PC-3 (cell line): ENCODE measurements at regions not wholly inside any gene's neighbourhood (a gene's known extent, or its start where the extent isn't known, plus 50 kb on each side); places are given as distances from the start of the nearest gene placed in this dataset.

Experiments
- ATAC-seq: fragments of 200-7000 bp; cut with Tn5 transposase; 2 replicates; pipeline ENCODE4 v1.9.1; 2020; ENCODE audit warnings: mild to moderate bottlenecking, moderate library complexity
- BruUV-seq: library from RNA; stranded (reverse); fragments of 400-500 nt; replicated peaks from 2 replicates; lab custom pipeline; 2021; lab: Mats Ljungman, UMichigan
- CTCF ChIA-PET: fragments of 300-600 bp; sonication (Branson Sonifier 250); formaldehyde crosslinking; loops from one replicate; lab custom pipeline; 2022; ENCODE audit warnings: antibody characterized with exemption; lab: Charles Lee
- POLR2A ChIA-PET: fragments of 300-600 bp; sonication (Branson Sonifier 250); formaldehyde crosslinking; loops from one replicate; lab custom pipeline; 2022; ENCODE audit warnings: antibody characterized with exemption; ENCODE audit not compliant: unreplicated experiment; lab: Charles Lee
- DNase-seq: peaks from one replicate; pipeline ENCODE4 v3.0.0-alpha.2; 2015
- H2AFZ ChIP-seq: fragments of 300-600 bp; sonication (generic); 2 replicates; pipeline ENCODE4 v1.6.0; 2016; ENCODE audit warnings: antibody characterized with exemption, low read length
- H3F3A ChIP-seq: fragments of 300-600 bp; sonication (generic); one replicate; pipeline ENCODE4 v1.6.0; 2017; ENCODE audit warnings: antibody characterized with exemption, low read length, control low read depth, mild to moderate bottlenecking; ENCODE audit not compliant: unreplicated experiment
- H3K27ac ChIP-seq: fragments of 300-600 bp; sonication (generic); 2 replicates; pipeline ENCODE4 v1.5.1; 2016; ENCODE audit warnings: mild to moderate bottlenecking, low read length
- H3K27me3 ChIP-seq: fragments of 300-600 bp; sonication (generic); 2 replicates; pipeline ENCODE4 v1.6.1; 2016; ENCODE audit warnings: low read length, mixed read lengths
- H3K36me3 ChIP-seq: fragments of 300-600 bp; sonication (generic); 2 replicates; pipeline ENCODE4 v1.6.1; 2016; ENCODE audit warnings: low read depth, mixed run types, low read length, mixed read lengths
- H3K4me1 ChIP-seq: fragments of 300-600 bp; sonication (generic); 2 replicates; pipeline ENCODE4 v1.5.1; 2016; ENCODE audit warnings: low read length; ENCODE audit not compliant: insufficient read depth
- H3K4me2 ChIP-seq: fragments of 300-600 bp; sonication (generic); 2 replicates; pipeline ENCODE4 v1.6.0; 2016; ENCODE audit warnings: low read length
- H3K4me3 ChIP-seq: fragments of 300-600 bp; sonication (generic); 2 replicates; pipeline ENCODE4 v1.5.1; 2016; ENCODE audit warnings: mild to moderate bottlenecking, low read length, mixed read lengths
- H3K79me2 ChIP-seq: fragments of 300-600 bp; sonication (generic); 2 replicates; pipeline ENCODE4 v1.6.1; 2017; ENCODE audit warnings: low read length, mixed read lengths
- H3K9ac ChIP-seq: fragments of 300-600 bp; sonication (generic); 2 replicates; pipeline ENCODE4 v1.6.0; 2016; ENCODE audit warnings: mild to moderate bottlenecking, low read length
- H3K9me2 ChIP-seq: fragments of 300-600 bp; sonication (generic); replicated peaks from 2 replicates; pipeline ENCODE4 v1.6.1; 2016; ENCODE audit warnings: mixed run types, low read length, mixed read lengths
- H3K9me3 ChIP-seq: fragments of 300-600 bp; sonication (generic); 2 replicates; pipeline ENCODE4 v1.6.1; 2016; ENCODE audit warnings: low read length, mixed read lengths
- H4K20me1 ChIP-seq: fragments of 300-600 bp; sonication (generic); 2 replicates; pipeline ENCODE4 v1.6.1; 2016; ENCODE audit warnings: low read length, mixed read lengths
- CTCF ChIP-seq: fragments of 300-600 bp; sonication (generic); conservative IDR thresholded peaks from 2 replicates; pipeline ENCODE4 v1.5.1; 2017; ENCODE audit warnings: antibody characterized with exemption, low read depth, mild to moderate bottlenecking, low read length
- EZH2 ChIP-seq: fragments of 300-600 bp; sonication (generic); IDR thresholded peaks from one replicate; pipeline ENCODE4 v1.6.1; 2017; ENCODE audit warnings: antibody characterized with exemption, mild to moderate bottlenecking, low read length; ENCODE audit not compliant: unreplicated experiment
- EZH2phosphoT487 ChIP-seq: fragments of 300-600 bp; sonication (generic); IDR thresholded peaks from 2 replicates; pipeline ENCODE4 v1.6.1; 2018; ENCODE audit warnings: mild to moderate bottlenecking, antibody characterized with exemption, low read length, borderline replicate concordance
- intact Hi-C: fragments of 100-400 bp; cut with micrococcal nuclease; formaldehyde crosslinking; loops from 2 replicates; pipeline ENCODE4 v1.9.0; 2023

DNA sequence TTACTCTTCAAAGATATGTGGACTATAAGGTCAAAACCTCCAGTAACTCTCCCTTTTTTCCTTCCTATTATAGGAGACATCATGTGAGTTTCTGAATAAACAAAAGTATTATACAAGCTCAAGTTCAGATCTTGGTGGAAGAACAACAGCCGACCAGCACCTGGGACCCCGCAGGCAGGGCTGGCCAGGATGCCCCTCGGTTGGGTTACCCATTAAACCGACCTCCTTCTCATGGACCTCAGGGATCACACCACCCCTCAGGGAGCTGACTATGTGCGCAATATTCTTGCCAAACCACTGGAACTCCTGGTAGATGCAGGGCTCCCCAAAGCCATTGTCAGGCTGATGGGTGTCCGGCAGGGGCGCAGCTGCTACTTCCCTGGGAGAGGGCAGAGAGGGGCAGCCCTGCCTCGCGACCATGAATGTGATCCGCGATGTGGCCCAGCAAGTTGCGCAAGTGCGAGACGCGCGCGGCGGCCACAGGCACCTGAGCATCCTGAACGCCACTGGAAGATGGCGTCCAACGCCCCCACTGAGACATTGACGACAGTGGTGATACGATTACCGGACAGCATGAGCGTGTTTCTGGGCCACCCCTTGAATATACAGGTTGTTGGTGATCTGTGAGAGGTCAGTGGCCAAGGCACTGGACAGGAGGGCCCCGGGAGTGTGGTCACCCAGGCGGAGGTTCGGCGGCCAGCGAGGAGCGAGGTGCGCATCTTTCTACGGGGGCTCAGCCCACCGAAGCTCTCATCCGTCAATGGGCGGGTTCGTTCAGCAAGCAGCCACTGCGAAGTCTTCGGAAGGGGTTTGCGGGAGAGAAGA is 161.3 kb downstream of the IPMK start:
- DNase-seq (no peak), ATAC-seq (no peak)
- H3K9me2 ChIP-seq = no peaks in the 10 kb centered on the region
- H3K27me3 ChIP-seq = 0 out of 2 replicates have a peak, but pooled peaks cover 6% of the 10 kb centered on the region
- CTCF ChIA-PET = no interaction called here
- POLR2A ChIA-PET = no interaction called here
- H3K4me2 ChIP-seq = no peak overlapping the region
- H3K4me3 ChIP-seq = no peak overlapping the region
- TF ChIP-seq CTCF (no peak), EZH2 (no peak), EZH2phosphoT487 (no peak)
- no TSS peak for BruUV-seq
- no peak overlapping the region for H2AFZ ChIP-seq
- no peaks in the 10 kb centered on the region for H3F3A ChIP-seq
- intact Hi-C loops = no loop called here
- peaks cover 5% of the 10 kb centered on the region for H3K4me1 ChIP-seq
- no peak overlapping the region for H3K27ac ChIP-seq
- no peaks in the 10 kb centered on the region for H4K20me1 ChIP-seq
- no peaks in the 10 kb centered on the region for H3K9me3 ChIP-seq
- H3K9ac ChIP-seq = no peak overlapping the region
- no peaks in the 10 kb centered on the region for H3K36me3 ChIP-seq
- H3K79me2 ChIP-seq = no peaks in the 10 kb centered on the region

GRCh38 chr10:58104351-58104751 is 163.3 kb downstream of the IPMK start:
- Histone ChIP-seq H2AFZ (no peak overlapping the region), H4K20me1 (no peaks in the 10 kb centered on the region), H3K9me3 (no peaks in the 10 kb centered on the region), H3K27me3 (no peaks in the 10 kb centered on the region), H3K4me3 (no peak overlapping the region), H3K36me3 (no peaks in the 10 kb centered on the region), H3K9ac (no peak overlapping the region), H3K79me2 (no peaks in the 10 kb centered on the region), H3F3A (no peaks in the 10 kb centered on the region), H3K27ac (no peak overlapping the region), H3K9me2 (no peaks in the 10 kb centered on the region), H3K4me1 (peaks cover 5% of the 10 kb centered on the region), H3K4me2 (no peak overlapping the region)
- TF ChIP-seq CTCF = no peak
- no peak for ATAC-seq
- CTCF ChIA-PET = no interaction called here
- intact Hi-C loops = no loop called here
- no TSS peak for BruUV-seq
- no peak for DNase-seq
- POLR2A ChIA-PET = interaction anchor here (0.7 kb wide), 1 partner anchor 1404 kb away, joined by 5 read pairs; no protein-coding TSS in a partner anchor

- Histone ChIP-seq H3K9me3 (no peaks in the 10 kb centered on the region), H3K4me2 (no peak overlapping the region), H3K27ac (no peak overlapping the region), H3K9me2 (no peaks in the 10 kb centered on the region), H3K79me2 (no peaks in the 10 kb centered on the region), H3K4me1 (peaks cover 4% of the 10 kb centered on the region), H3K9ac (no peak overlapping the region), H2AFZ (no peak overlapping the region), H3K4me3 (no peak overlapping the region), H4K20me1 (no peaks in the 10 kb centered on the region), H3K27me3 (no peaks in the 10 kb centered on the region), H3K36me3 (no peaks in the 10 kb centered on the region), H3F3A (no peaks in the 10 kb centered on the region)
- ATAC-seq = no peak
- TF ChIP-seq EZH2 (no peak), CTCF (no peak), EZH2phosphoT487 (no peak)
- BruUV-seq = no TSS peak
- no peak for DNase-seq
- POLR2A ChIA-PET = no interaction called here
- CTCF ChIA-PET = no interaction called here
- intact Hi-C loops = no loop called here
These were observed 164.8 kb downstream of the IPMK start for GRCh38 chr10:58102897-58103296.
